ENCODE measurements at regions not wholly inside any gene's neighbourhood (a gene's known extent, or its start where the extent isn't known, plus 50 kb on each side); places are given as distances from the start of the nearest gene placed in this dataset.

DNA sequence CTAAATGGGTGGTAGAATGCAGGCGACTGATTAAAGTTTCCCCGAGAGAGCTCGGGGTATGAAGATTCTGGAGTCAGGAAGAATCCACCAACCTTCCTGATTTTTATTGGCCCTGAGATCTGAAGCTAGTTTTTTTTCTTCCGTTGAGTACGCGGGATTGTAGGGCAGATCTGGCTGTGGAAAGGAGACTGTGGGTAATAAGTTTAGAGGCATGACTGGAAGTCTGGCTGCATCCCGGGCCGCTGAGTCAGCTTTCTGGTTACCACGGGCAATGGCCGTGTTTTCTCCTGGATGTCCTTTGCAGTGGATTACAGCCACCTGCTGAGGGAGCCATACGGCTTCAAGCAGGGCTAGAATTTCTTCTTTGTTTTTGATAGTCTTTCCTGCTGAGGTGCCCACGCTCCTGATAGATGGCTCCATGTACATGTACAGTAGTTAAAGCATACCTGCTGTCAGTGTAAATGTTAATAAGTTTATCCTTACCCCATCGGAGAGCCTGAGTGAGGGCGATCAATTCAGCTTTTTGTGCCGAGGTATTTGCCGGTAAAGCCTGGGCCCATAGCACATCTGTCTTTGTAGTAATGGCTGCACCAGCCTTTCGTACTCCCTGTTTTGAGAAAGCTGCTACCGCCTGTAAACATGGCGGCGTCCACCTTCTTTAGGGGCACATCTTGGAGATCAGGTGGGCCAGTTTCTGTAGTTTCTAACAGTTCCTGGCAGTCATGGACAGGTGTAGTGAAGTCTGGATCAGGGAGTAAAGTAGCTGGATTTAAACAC lies 154.0 kb downstream of the TRIM27 start:
- TF ChIP-seq, protein P1, sequence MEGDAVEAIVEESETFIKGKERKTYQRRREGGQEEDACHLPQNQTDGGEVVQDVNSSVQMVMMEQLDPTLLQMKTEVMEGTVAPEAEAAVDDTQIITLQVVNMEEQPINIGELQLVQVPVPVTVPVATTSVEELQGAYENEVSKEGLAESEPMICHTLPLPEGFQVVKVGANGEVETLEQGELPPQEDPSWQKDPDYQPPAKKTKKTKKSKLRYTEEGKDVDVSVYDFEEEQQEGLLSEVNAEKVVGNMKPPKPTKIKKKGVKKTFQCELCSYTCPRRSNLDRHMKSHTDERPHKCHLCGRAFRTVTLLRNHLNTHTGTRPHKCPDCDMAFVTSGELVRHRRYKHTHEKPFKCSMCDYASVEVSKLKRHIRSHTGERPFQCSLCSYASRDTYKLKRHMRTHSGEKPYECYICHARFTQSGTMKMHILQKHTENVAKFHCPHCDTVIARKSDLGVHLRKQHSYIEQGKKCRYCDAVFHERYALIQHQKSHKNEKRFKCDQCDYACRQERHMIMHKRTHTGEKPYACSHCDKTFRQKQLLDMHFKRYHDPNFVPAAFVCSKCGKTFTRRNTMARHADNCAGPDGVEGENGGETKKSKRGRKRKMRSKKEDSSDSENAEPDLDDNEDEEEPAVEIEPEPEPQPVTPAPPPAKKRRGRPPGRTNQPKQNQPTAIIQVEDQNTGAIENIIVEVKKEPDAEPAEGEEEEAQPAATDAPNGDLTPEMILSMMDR (IDR thresholded peaks at IDR 0.05) = no peak
- TF ChIP-seq, protein P2, sequence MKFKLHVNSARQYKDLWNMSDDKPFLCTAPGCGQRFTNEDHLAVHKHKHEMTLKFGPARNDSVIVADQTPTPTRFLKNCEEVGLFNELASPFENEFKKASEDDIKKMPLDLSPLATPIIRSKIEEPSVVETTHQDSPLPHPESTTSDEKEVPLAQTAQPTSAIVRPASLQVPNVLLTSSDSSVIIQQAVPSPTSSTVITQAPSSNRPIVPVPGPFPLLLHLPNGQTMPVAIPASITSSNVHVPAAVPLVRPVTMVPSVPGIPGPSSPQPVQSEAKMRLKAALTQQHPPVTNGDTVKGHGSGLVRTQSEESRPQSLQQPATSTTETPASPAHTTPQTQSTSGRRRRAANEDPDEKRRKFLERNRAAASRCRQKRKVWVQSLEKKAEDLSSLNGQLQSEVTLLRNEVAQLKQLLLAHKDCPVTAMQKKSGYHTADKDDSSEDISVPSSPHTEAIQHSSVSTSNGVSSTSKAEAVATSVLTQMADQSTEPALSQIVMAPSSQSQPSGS (CRISPR knock-in tag; IDR thresholded peaks at IDR 0.05; ENCODE audit: borderline replicate concordance, low read depth) = no peak
- TF ChIP-seq, protein P3, sequence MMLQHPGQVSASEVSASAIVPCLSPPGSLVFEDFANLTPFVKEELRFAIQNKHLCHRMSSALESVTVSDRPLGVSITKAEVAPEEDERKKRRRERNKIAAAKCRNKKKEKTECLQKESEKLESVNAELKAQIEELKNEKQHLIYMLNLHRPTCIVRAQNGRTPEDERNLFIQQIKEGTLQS (CRISPR knock-in tag; conservative IDR thresholded peaks at IDR 0.05) = no peak
- no peak for TF ChIP-seq ELF4 (CRISPR knock-in tag; IDR thresholded peaks at IDR 0.05; ENCODE audit: low read depth)
- no peak for TF ChIP-seq FOXJ3 (CRISPR knock-in tag; IDR thresholded peaks at IDR 0.05; ENCODE audit: borderline replicate concordance)
- TF ChIP-seq, protein P4, sequence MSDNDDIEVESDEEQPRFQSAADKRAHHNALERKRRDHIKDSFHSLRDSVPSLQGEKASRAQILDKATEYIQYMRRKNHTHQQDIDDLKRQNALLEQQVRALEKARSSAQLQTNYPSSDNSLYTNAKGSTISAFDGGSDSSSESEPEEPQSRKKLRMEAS (CRISPR knock-in tag; IDR thresholded peaks at IDR 0.05) = no peak
- TF ChIP-seq ZNF219 (CRISPR knock-in tag; IDR thresholded peaks at IDR 0.05; ENCODE audit: borderline replicate concordance) = no peak
- TF ChIP-seq NFE2L1 (CRISPR knock-in tag; IDR thresholded peaks at IDR 0.05) = no peak

Measured in WTC11 (cell line).